ENCODE measurements at regions not wholly inside any gene's neighbourhood (a gene's known extent, or its start where the extent isn't known, plus 50 kb on each side); places are given as distances from the start of the nearest gene placed in this dataset.

- no peak for TF ChIP-seq CTCF (IDR thresholded peaks at IDR 0.05)
- no peak for TF ChIP-seq EP300 (IDR thresholded peaks at IDR 0.05)
- no peak for TF ChIP-seq POLR2A (IDR thresholded peaks at IDR 0.05)
- TF ChIP-seq POLR2AphosphoS5 (IDR thresholded peaks at IDR 0.05) = no peak
These were observed 149.7 kb downstream of the VAPA start for GRCh38 chr18:10063489-10063888.
